HG03558 (cell line): ENCODE measurements at regions not wholly inside any gene's neighbourhood (a gene's known extent, or its start where the extent isn't known, plus 50 kb on each side); places are given as distances from the start of the nearest gene placed in this dataset.

Experiments
- ATAC-seq: cut with Tn5 transposase; IDR thresholded peaks from one replicate; pipeline ENCODE4 v1.9.1; 2021; ENCODE audit warnings: moderate number of reproducible peaks; ENCODE audit not compliant: unreplicated experiment; ENCODE audit errors: extremely low read depth

- no peak for ATAC-seq
Observed at GRCh38 chr3:80159990-80160506, 392.2 kb upstream of the ROBO1 start.

DNA sequence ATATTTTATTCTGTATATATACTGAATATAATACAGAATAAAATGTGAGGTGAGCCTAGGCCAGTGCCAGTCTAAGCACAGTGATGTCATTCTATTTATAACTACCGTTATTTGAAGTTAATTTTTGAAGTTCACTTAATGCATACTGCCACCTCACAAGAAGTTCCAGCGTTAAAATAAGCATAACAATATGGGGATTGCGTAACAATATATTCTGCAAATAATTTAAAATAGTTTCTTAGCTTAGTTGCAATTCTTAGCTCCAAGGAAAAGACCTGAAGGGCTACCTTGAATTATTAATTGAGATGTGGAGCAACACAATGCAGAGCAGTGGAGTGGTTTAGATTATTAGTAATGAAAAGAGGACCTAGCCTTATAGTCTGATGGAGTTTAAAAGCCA, 390.5 kb upstream of the ROBO1 start:
- ATAC-seq: no peak

GRCh38 chr3:80157546-80157945, 389.7 kb upstream of the ROBO1 start:
- no peak for ATAC-seq

DNA sequence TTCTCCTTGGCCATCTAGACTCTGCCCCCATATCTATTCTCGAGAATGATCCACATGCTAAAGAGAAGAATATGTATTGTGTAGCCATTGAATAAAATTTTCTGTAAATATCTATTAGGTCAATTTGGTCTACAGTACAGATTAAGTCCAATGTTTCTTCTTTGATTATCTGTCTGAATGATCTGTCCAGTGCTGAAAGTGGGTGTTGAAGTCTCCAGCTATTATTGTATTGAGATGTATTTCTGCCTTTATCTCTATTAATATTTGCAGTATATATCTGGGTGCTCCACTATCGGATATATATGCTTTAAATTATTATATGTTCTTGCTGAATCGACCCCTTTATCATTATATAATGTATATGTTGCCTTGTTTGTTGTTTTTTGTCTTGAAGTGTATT, 384.9 kb upstream of the ROBO1 start:
- ATAC-seq: no peak

DNA sequence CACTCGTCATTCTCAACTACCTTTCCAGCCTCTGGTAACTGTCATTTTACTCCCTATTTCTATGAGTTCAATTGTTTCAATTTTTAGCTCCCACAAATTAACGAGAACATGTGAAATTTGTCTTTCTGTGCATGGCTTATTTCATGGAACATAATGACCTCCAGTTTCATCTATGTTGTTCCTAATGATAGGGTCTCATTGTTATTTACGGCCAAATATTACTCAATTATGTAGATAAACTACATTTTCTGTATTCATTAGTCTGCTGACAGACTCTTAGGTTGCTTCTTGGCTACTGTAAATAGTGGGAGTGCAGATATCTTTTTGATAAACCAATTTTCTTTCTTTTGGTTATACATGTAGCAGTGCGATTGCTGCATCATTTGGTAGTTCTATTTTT, 374.9 kb upstream of the ROBO1 start:
- no peak for ATAC-seq

DNA sequence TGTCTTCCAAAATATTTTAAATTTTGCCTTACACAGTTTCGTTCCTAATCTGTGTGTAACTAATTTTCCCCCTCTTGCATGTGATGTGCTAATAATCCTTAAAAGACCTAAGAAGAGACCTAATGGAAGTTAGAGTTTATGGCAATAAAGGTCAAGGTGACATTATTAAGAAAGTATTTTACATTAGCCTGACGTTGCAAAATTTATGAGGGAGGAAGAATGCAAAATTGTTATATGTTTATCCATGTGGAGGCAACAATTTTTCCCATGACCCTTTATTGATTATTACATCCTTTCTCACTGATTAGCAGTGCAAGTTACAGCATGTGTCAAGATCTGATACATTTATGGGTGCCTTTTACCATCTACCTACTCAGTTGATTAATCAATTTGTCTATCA, 373.8 kb upstream of the ROBO1 start:
- ATAC-seq: no peak

- ATAC-seq: no peak
Observed at GRCh38 chr3:80116281-80116680, 348.5 kb upstream of the ROBO1 start.

- ATAC-seq: no peak
Observed at GRCh38 chr3:80114694-80115093, 346.9 kb upstream of the ROBO1 start.

- no peak for ATAC-seq
Observed at GRCh38 chr3:80113331-80113730, 345.5 kb upstream of the ROBO1 start.

GRCh38 chr3:80099559-80100066, 331.8 kb upstream of the ROBO1 start:
- ATAC-seq: no peak

- no peak for ATAC-seq
Observed at GRCh38 chr3:80097674-80098073, 329.9 kb upstream of the ROBO1 start.

- no peak for ATAC-seq
Observed at GRCh38 chr3:80096909-80097308, 329.1 kb upstream of the ROBO1 start.

GRCh38 chr3:80094589-80094988, 326.8 kb upstream of the ROBO1 start:
- ATAC-seq: no peak

DNA sequence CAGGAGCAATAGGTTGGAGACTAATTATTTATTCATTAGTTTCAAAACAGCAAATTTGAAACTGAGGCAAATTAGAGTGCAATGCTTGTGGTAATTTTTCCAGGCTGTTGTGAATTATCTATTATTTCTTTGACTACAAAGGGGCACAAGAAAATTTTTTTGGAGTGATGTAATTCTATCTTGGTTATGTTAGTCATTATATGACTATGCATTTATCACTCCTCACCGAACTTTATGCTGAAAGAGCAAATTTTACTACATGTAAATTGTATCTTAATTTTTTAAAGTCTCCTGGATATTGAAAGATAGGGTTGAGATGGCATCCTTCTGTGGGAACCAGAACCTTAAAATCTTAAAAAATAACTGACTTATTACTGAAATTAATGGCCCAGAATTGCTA, 320.0 kb upstream of the ROBO1 start:
- ATAC-seq: no peak

DNA sequence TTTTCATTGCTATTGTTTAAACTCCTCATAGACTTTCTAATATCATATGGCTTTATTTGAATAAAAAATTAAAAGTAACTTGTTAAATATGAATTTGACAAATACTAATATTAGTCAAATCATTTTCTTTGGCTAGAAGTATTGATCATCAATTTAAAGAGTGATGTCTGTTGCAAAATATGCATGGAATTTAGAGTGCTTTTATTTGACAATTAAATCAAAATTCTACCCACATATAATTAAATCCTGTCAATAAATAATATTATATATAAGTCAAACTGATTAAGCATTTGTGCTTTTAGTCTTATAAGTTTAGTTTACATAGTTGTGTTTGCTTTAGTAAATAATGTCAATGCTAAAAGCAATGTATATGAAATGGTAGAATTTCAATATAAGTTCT, 318.6 kb upstream of the ROBO1 start:
- ATAC-seq: no peak

DNA sequence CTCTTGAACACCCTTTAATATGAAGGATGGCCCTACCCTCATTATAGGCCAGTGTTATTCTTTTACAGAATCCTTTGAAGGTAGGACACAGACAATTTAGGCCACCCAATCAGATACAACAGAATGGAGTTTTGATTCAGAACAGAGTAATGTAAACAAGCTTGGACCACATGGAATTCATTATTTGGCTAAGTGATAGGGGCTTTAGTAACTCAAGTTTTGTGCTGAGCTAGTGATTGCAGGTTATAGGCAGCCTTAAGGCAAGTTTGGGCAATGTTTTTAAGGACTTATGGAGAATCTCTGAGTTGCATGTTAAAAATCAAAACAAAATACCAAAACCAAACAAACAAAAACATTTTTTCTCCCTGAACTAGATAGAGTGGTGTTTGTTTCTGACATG, 312.1 kb upstream of the ROBO1 start:
- ATAC-seq: no peak

- ATAC-seq: no peak
Observed at GRCh38 chr3:80068459-80068858, 300.7 kb upstream of the ROBO1 start.

- ATAC-seq: no peak
Observed at GRCh38 chr3:80063535-80063934, 295.7 kb upstream of the ROBO1 start.

DNA sequence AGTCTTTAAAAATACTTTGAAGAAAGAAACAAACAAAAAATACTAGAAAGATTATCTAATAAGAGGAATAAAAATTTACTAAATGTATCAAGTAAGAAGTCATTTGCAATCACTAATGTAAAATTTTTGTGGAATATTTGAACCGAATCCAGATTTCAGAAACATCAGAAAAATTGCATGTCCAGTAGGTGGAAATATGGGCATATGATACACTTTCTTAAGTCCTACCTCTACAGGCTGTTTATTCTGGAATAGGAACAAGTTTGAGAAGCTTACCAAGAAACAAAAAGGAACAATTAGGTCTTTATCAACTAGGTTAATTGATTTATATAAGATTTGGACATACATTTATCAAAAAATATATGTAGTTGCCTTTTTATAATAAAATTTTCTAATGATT, 292.9 kb upstream of the ROBO1 start:
- no peak for ATAC-seq

DNA sequence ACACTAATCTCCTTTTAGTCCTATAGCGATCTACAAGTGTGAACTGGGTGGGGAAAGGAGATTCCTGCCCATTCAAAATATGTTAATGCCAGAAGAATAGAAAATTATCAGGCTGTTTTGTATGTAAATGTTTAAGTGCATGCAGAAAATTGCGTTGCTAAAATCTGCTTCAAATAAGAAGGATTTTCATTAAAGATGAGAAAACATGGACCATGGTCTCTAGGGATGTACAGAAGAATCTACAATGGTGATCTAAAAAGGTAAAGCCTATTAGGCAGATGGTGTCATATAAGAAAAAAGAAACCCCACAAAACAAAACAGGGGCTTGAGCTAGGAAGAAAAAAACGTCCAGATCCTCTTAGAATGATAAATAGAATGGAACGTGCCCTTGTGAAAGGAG, 287.5 kb upstream of the ROBO1 start:
- ATAC-seq: no peak

DNA sequence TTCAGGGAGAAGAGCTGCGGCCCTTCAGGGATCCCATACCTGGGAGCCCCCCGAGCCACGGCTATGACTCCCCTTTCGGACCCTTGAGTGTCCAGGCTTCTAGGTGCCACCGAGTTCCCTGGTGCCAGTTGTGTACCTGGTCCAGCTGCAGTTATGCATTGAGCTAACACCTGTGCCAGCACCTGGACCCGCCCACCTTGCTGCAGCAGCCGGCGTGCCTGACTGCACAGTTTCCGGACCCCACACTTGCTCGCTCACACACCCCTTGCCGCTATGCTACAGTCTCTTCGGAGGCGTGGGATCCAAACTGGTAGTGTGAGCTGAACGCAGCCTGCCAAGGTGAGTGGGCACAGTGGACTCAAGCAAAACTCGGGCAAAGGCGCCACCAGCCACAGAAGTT, 284.5 kb upstream of the ROBO1 start:
- no peak for ATAC-seq

GRCh38 chr3:80051602-80051962, 283.8 kb upstream of the ROBO1 start:
- no peak for ATAC-seq
